T-cell (primary cell): ENCODE measurements at regions not wholly inside any gene's neighbourhood (a gene's known extent, or its start where the extent isn't known, plus 50 kb on each side); places are given as distances from the start of the nearest gene placed in this dataset.

Experiments
- ATAC-seq, 4 experiments: fragments of 200-7000 bp in 3 of 4; fragments of 150-1000 bp in 1 of 4; cut with Tn5 transposase; replicated peaks in 1 of 4; 1 replicate in 3 of 4; 2 replicates in 1 of 4; pipeline ENCODE4 v1.10.0; 2021; ENCODE audit warnings: moderate library complexity in 3 of 4, mild to moderate bottlenecking in 2 of 4, moderate number of reproducible peaks in 1 of 4
- CTCF ChIA-PET, 2 donors: fragments of 300-600 bp; sonication (Branson Sonifier 250); formaldehyde crosslinking; loops; one replicate each; lab custom pipeline; 2022; ENCODE audit warnings: antibody characterized with exemption in 2 of 2; lab: Charles Lee
- POLR2A ChIA-PET, 2 donors: fragments of 300-600 bp; sonication (Branson Sonifier 250); formaldehyde crosslinking; loops; one replicate each; lab custom pipeline; 2022; ENCODE audit warnings: antibody characterized with exemption in 2 of 2; lab: Charles Lee
- DNase-seq, 35 experiments: peaks; one replicate each; pipeline versions ENCODE4 v3.0.0 to v3.0.0-alpha.2; 2013 to 2023
- H3K27ac ChIP-seq: one replicate; pipeline ENCODE4 v1.5.1; 2013; ENCODE audit warnings: low read length
- H3K27me3 ChIP-seq, 2 experiments: replicated peaks in 1 of 2; 1 replicate in 1 of 2; 2 replicates in 1 of 2; pipeline versions ENCODE4 v1.6.1 to v1.7.0; 2013; ENCODE audit warnings: low read length in 1 of 2, mixed read lengths in 1 of 2; ENCODE audit not compliant: control insufficient read depth in 2 of 2, insufficient read depth in 2 of 2; ENCODE audit errors: extremely low read depth in 1 of 2
- H3K36me3 ChIP-seq, 2 donors: 1 replicate in 1 of 2; 2 replicates in 1 of 2; pipeline versions ENCODE4 v1.6.1 to v1.7.0; 2013; ENCODE audit warnings: low read length in 1 of 2; ENCODE audit not compliant: control insufficient read depth in 2 of 2, insufficient read depth in 1 of 2; ENCODE audit errors: extremely low read depth in 1 of 2
- H3K4me1 ChIP-seq, 2 experiments: 1 replicate in 1 of 2; 2 replicates in 1 of 2; pipeline versions ENCODE4 v1.6.1 to v1.7.0; 2013; ENCODE audit warnings: low read length in 2 of 2, mixed read lengths in 1 of 2; ENCODE audit not compliant: insufficient read depth in 2 of 2, control insufficient read depth in 1 of 2; ENCODE audit errors: extremely low read depth in 1 of 2
- H3K4me3 ChIP-seq, 2 donors: 1 replicate in 1 of 2; 2 replicates in 1 of 2; pipeline versions ENCODE4 v1.5.1 to v1.7.0; 2013; ENCODE audit warnings: mild to moderate bottlenecking in 2 of 2, low read length in 1 of 2, moderate library complexity in 1 of 2; ENCODE audit not compliant: control insufficient read depth in 1 of 2; ENCODE audit errors: extremely low read depth in 1 of 2
- H3K9me3 ChIP-seq: 2 replicates; pipeline ENCODE4 v1.7.0; 2013
- H3K27ac Mint-ChIP-seq, 2 donors: one replicate each; pipeline ENCODE4 v1.8.0; 2020 to 2021; ENCODE audit warnings: mild to moderate bottlenecking in 2 of 2, mixed read lengths in 2 of 2
- H3K27me3 Mint-ChIP-seq, 2 donors: one replicate each; pipeline ENCODE4 v1.8.0; 2021 to 2022; ENCODE audit warnings: mixed read lengths in 2 of 2
- H3K36me3 Mint-ChIP-seq: one replicate; pipeline ENCODE4 v1.8.0; 2021; ENCODE audit warnings: mixed read lengths
- H3K4me1 Mint-ChIP-seq, 3 donors: one replicate each; pipeline ENCODE4 v1.8.0; 2020 to 2022; ENCODE audit warnings: mixed read lengths in 3 of 3, mild to moderate bottlenecking in 1 of 3
- H3K4me3 Mint-ChIP-seq, 3 donors: one replicate each; pipeline ENCODE4 v1.8.0; 2020 to 2022; ENCODE audit warnings: mild to moderate bottlenecking in 3 of 3, mixed read lengths in 3 of 3, moderate library complexity in 3 of 3
- H3K9me3 Mint-ChIP-seq, 3 donors: one replicate each; pipeline ENCODE4 v1.8.0; 2020 to 2022; ENCODE audit warnings: mixed read lengths in 3 of 3
- WGBS: methylation state at CpG from one replicate; pipeline ENCODE4 v1.1.5; 2013; ENCODE audit warnings: missing lambda C conversion rate; ENCODE audit not compliant: insufficient coverage; 5-methylcytosine and 5-hydroxymethylcytosine counted together

GRCh38 chr4:160604541-160604940, 1501.7 kb downstream of the RAPGEF2 start:
- Mint-ChIP-seq H3K27ac (no peak overlapping the region), H3K4me3 (no peak overlapping the region), H3K27me3 (no peaks in the 10 kb centered on the region), H3K4me1 (no peaks in the 10 kb centered on the region), H3K36me3 (no peaks in the 10 kb centered on the region), H3K9me3 (peaks cover 8 to 18% (median 11%) of the 10 kb centered on the region in 3 donors)
- ChIA-PET POLR2A (no interaction called here), CTCF (no interaction called here)
- no peaks in the 10 kb centered on the region for H3K27me3 ChIP-seq
- H3K9me3 ChIP-seq, result no peaks in the 10 kb centered on the region
- H3K4me1 ChIP-seq, result no peaks in the 10 kb centered on the region
- H3K27ac ChIP-seq, result no peak overlapping the region
- H3K36me3 ChIP-seq, result no peaks in the 10 kb centered on the region
- ATAC-seq, result no peak
- no CpG with 5 or more reads among the region's 4 CpGs for WGBS
- DNase-seq, result no peak
- no peak overlapping the region for H3K4me3 ChIP-seq

- Histone ChIP-seq H3K27me3 (no peaks in the 10 kb centered on the region), H3K9me3 (no peaks in the 10 kb centered on the region), H3K4me3 (no peak overlapping the region), H3K4me1 (no peaks in the 10 kb centered on the region), H3K36me3 (no peaks in the 10 kb centered on the region), H3K27ac (no peak overlapping the region)
- Mint-ChIP-seq H3K27ac (no peak overlapping the region), H3K4me3 (no peak overlapping the region), H3K27me3 (no peaks in the 10 kb centered on the region), H3K4me1 (no peaks in the 10 kb centered on the region), H3K9me3 (peaks cover 8 to 29% (median 13%) of the 10 kb centered on the region in 3 donors), H3K36me3 (no peaks in the 10 kb centered on the region)
- ChIA-PET CTCF (no interaction called here), POLR2A (no interaction called here)
- ATAC-seq (no peak), DNase-seq (no peak)
- no CpG with 5 or more reads among the region's 3 CpGs for WGBS
These were observed 1508.3 kb downstream of the RAPGEF2 start for GRCh38 chr4:160611181-160611580.

- no peaks in the 10 kb centered on the region for H3K27me3 Mint-ChIP-seq
- H3K4me3 ChIP-seq, result no peak overlapping the region
These were observed 1528.2 kb downstream of the RAPGEF2 start for GRCh38 chr4:160631044-160631443.

GRCh38 chr4:160652790-160653189, 1511.0 kb downstream of the FSTL5 start:
- DNase-seq (no peak), ATAC-seq (no peak)
- no peak overlapping the region for H3K27ac Mint-ChIP-seq
- no peak overlapping the region for H3K4me3 Mint-ChIP-seq
- no CpG with 5 or more reads among the region's 3 CpGs for WGBS
- peaks cover 8 to 19% (median 16%) of the 10 kb centered on the region in 3 donors for H3K9me3 Mint-ChIP-seq
- CTCF ChIA-PET, result no interaction called here
- Histone ChIP-seq H3K4me3 (no peak overlapping the region), H3K9me3 (no peaks in the 10 kb centered on the region), H3K36me3 (no peaks in the 10 kb centered on the region), H3K27ac (no peak overlapping the region), H3K4me1 (no peaks in the 10 kb centered on the region), H3K27me3 (no peaks in the 10 kb centered on the region)
- no peaks in the 10 kb centered on the region for H3K27me3 Mint-ChIP-seq
- no peaks in the 10 kb centered on the region for H3K4me1 Mint-ChIP-seq
- H3K36me3 Mint-ChIP-seq, result no peaks in the 10 kb centered on the region
- POLR2A ChIA-PET, result no interaction called here

More at GRCh38 chr4:160631044-160631443, 1528.2 kb downstream of the RAPGEF2 start:
- H3K9me3 Mint-ChIP-seq, result peaks cover 8 to 20% (median 14%) of the 10 kb centered on the region in 3 donors
- Histone ChIP-seq H3K36me3 (no peaks in the 10 kb centered on the region), H3K27me3 (no peaks in the 10 kb centered on the region), H3K27ac (no peak overlapping the region), H3K4me1 (no peaks in the 10 kb centered on the region), H3K9me3 (no peaks in the 10 kb centered on the region)
- ATAC-seq (no peak), DNase-seq (no peak)
- no peaks in the 10 kb centered on the region for H3K4me1 Mint-ChIP-seq
- POLR2A ChIA-PET, result no interaction called here
- CTCF ChIA-PET, result interaction anchor here in 1 of 2 donors (0.7 kb wide), 1 partner anchor 9 kb away, joined by 3 read pairs; no protein-coding TSS in a partner anchor
- no CpG with 5 or more reads among the region's 1 CpG for WGBS
- H3K4me3 Mint-ChIP-seq, result no peak overlapping the region
- no peak overlapping the region for H3K27ac Mint-ChIP-seq
- H3K36me3 Mint-ChIP-seq, result no peaks in the 10 kb centered on the region

- no peaks in the 10 kb centered on the region for H3K27me3 ChIP-seq
- H3K4me3 ChIP-seq, result no peak overlapping the region
- no peak for ATAC-seq
- POLR2A ChIA-PET, result no interaction called here
- Mint-ChIP-seq H3K4me1 (no peaks in the 10 kb centered on the region), H3K27me3 (no peaks in the 10 kb centered on the region), H3K36me3 (no peaks in the 10 kb centered on the region), H3K4me3 (no peak overlapping the region), H3K9me3 (peaks cover 6 to 18% (median 8%) of the 10 kb centered on the region in 3 donors), H3K27ac (no peak overlapping the region)
- no peaks in the 10 kb centered on the region for H3K4me1 ChIP-seq
- no CpG with 5 or more reads among the region's 2 CpGs for WGBS
- CTCF ChIA-PET, result no interaction called here
- no peak overlapping the region for H3K27ac ChIP-seq
- H3K9me3 ChIP-seq, result no peaks in the 10 kb centered on the region
- DNase-seq, result no peak
- H3K36me3 ChIP-seq, result no peaks in the 10 kb centered on the region
These were observed 1488.2 kb downstream of the FSTL5 start for GRCh38 chr4:160675550-160675949.

- POLR2A ChIA-PET, result no interaction called here
These were observed 1478.1 kb downstream of the FSTL5 start for GRCh38 chr4:160685729-160686128.

GRCh38 chr4:160701671-160702070, 1462.1 kb downstream of the FSTL5 start:
- no peak overlapping the region for H3K27ac ChIP-seq
- no peaks in the 10 kb centered on the region for H3K36me3 Mint-ChIP-seq
- H3K4me3 ChIP-seq, result no peak overlapping the region
- ATAC-seq (no peak), DNase-seq (no peak)
- H3K36me3 ChIP-seq, result no peaks in the 10 kb centered on the region
- ChIA-PET CTCF (no interaction called here), POLR2A (no interaction called here)
- H3K4me1 Mint-ChIP-seq, result no peaks in the 10 kb centered on the region
- no peaks in the 10 kb centered on the region for H3K4me1 ChIP-seq
- H3K4me3 Mint-ChIP-seq, result no peak overlapping the region
- no peak overlapping the region for H3K27ac Mint-ChIP-seq
- no peaks in the 10 kb centered on the region for H3K27me3 ChIP-seq
- 85% methylated on average over 4 of the region's 4 CpGs for WGBS
- H3K9me3 ChIP-seq, result no peaks in the 10 kb centered on the region
- H3K9me3 Mint-ChIP-seq, result peaks cover 11 to 22% (median 17%) of the 10 kb centered on the region in 3 donors
- H3K27me3 Mint-ChIP-seq, result no peaks in the 10 kb centered on the region

More at GRCh38 chr4:160685729-160686128, 1478.1 kb downstream of the FSTL5 start:
- Histone ChIP-seq H3K36me3 (no peaks in the 10 kb centered on the region), H3K4me3 (no peak overlapping the region), H3K27me3 (no peaks in the 10 kb centered on the region), H3K4me1 (no peaks in the 10 kb centered on the region), H3K27ac (no peak overlapping the region), H3K9me3 (no peaks in the 10 kb centered on the region)
- peaks cover 0 to 18% (median 1%) of the 10 kb centered on the region in 3 donors for H3K9me3 Mint-ChIP-seq
- CTCF ChIA-PET, result no interaction called here
- H3K27me3 Mint-ChIP-seq, result no peaks in the 10 kb centered on the region
- ATAC-seq (no peak), DNase-seq (no peak)
- H3K4me3 Mint-ChIP-seq, result no peak overlapping the region
- no peaks in the 10 kb centered on the region for H3K4me1 Mint-ChIP-seq
- no peaks in the 10 kb centered on the region for H3K36me3 Mint-ChIP-seq
- H3K27ac Mint-ChIP-seq, result no peak overlapping the region
